Kidney epithelial cell (primary cell): ENCODE measurements at regions not wholly inside any gene's neighbourhood (a gene's known extent, or its start where the extent isn't known, plus 50 kb on each side); places are given as distances from the start of the nearest gene placed in this dataset.

ENCODE experiments used
- DNase-seq: peaks from one replicate; pipeline ENCODE4 v3.0.0-alpha.2; 2010; ENCODE audit warnings: low read depth
- H3K27me3 ChIP-seq: 2 replicates; pipeline ENCODE4 v1.6.0; 2011; ENCODE audit warnings: low read length; ENCODE audit not compliant: control insufficient read depth, insufficient read depth
- H3K36me3 ChIP-seq: 2 replicates; pipeline ENCODE4 v1.5.1; 2011; ENCODE audit warnings: low read length; ENCODE audit not compliant: control insufficient read depth, insufficient read depth
- H3K4me3 ChIP-seq: 2 replicates; pipeline ENCODE4 v1.5.1; 2011; ENCODE audit warnings: low read depth, mild to moderate bottlenecking, control low read depth, low read length
- CTCF ChIP-seq: IDR thresholded peaks from 2 replicates; pipeline ENCODE4 v1.5.1; 2011; ENCODE audit warnings: mild to moderate bottlenecking, moderate library complexity, low read length, control low read depth, inconsistent platforms; ENCODE audit not compliant: insufficient read depth, poor library complexity, severe bottlenecking

GRCh38 chr2:146131048-146131447 lies 1611.1 kb upstream of the ZEB2 start:
- no peak overlapping the region for H3K4me3 ChIP-seq

GRCh38 chr2:146130290-146130689 lies 1610.4 kb upstream of the ZEB2 start:
- no peaks in the 10 kb centered on the region for H3K36me3 ChIP-seq
- H3K4me3 ChIP-seq: no peak overlapping the region
- DNase-seq: no peak
- H3K27me3 ChIP-seq: no peaks in the 10 kb centered on the region
- TF ChIP-seq CTCF: no peak

More at GRCh38 chr2:146131048-146131447, 1611.1 kb upstream of the ZEB2 start:
- TF ChIP-seq CTCF: no peak
- H3K27me3 ChIP-seq: no peaks in the 10 kb centered on the region
- no peak for DNase-seq
- H3K36me3 ChIP-seq: no peaks in the 10 kb centered on the region

- Histone ChIP-seq H3K4me3 (no peak overlapping the region), H3K27me3 (no peaks in the 10 kb centered on the region), H3K36me3 (no peaks in the 10 kb centered on the region)
- no peak for TF ChIP-seq CTCF
- DNase-seq: no peak
These were observed 1609.3 kb upstream of the ZEB2 start for GRCh38 chr2:146129231-146129630.

- no peaks in the 10 kb centered on the region for H3K36me3 ChIP-seq
- no peak for DNase-seq
- no peaks in the 10 kb centered on the region for H3K27me3 ChIP-seq
- H3K4me3 ChIP-seq: no peak overlapping the region
- no peak for TF ChIP-seq CTCF
These were observed 1608.3 kb upstream of the ZEB2 start for GRCh38 chr2:146128216-146128615.

- Histone ChIP-seq H3K36me3 (no peaks in the 10 kb centered on the region), H3K27me3 (no peaks in the 10 kb centered on the region), H3K4me3 (no peak overlapping the region)
- TF ChIP-seq CTCF: no peak
- DNase-seq: no peak
These were observed 1605.6 kb upstream of the ZEB2 start for GRCh38 chr2:146125551-146125950.

GRCh38 chr2:146124741-146125140 lies 1604.8 kb upstream of the ZEB2 start:
- no peak for DNase-seq

More at GRCh38 chr2:146124741-146125140, 1604.8 kb upstream of the ZEB2 start:
- no peak overlapping the region for H3K4me3 ChIP-seq
- no peaks in the 10 kb centered on the region for H3K27me3 ChIP-seq
- no peaks in the 10 kb centered on the region for H3K36me3 ChIP-seq
- TF ChIP-seq CTCF: no peak
